GM12873 (cell line): ENCODE measurements at regions not wholly inside any gene's neighbourhood (a gene's known extent, or its start where the extent isn't known, plus 50 kb on each side); places are given as distances from the start of the nearest gene placed in this dataset.

Source experiments
- CTCF ChIP-seq: IDR thresholded peaks from 2 replicates; pipeline ENCODE4 v1.5.1; 2012; ENCODE audit warnings: low read depth, mild to moderate bottlenecking, moderate library complexity, low read length, control low read depth; ENCODE audit not compliant: insufficient read depth; ENCODE audit errors: missing control alignments

- TF ChIP-seq CTCF: no peak
Measured at GRCh38 chr20:21941941-21942805, 236.7 kb downstream of the PAX1 start.

DNA sequence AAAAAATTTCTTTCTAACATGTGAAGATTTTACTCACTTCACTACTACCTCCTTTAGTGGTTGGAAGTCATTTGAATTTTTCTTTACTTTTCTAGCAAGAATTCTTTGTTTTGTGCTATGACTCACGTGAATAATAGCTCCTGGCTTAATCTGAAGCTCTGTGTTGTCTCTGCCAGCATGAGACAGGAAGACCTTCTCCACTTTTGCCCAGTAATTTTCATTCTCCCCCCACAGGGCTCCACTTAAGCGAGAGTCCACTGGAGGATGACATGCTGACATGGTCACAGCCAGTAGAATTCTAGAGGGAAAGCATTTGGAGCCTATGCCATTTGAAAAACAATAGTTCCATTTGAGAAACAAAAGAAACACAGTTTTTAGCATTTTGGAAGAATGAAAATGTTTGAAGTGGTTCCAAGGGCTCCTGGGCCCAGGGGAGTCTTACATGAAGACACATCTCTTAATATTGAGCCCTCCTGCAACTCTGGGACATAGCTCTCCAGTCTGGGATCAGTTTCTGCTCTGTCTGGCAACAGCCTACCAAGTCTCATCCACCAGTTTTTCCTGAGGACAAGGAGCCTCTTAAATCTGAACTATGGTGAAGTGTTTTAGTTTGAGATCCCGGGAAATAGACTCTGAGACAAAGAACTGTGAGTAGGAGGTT is 231.4 kb downstream of the PAX1 start:
- TF ChIP-seq CTCF: no peak

DNA sequence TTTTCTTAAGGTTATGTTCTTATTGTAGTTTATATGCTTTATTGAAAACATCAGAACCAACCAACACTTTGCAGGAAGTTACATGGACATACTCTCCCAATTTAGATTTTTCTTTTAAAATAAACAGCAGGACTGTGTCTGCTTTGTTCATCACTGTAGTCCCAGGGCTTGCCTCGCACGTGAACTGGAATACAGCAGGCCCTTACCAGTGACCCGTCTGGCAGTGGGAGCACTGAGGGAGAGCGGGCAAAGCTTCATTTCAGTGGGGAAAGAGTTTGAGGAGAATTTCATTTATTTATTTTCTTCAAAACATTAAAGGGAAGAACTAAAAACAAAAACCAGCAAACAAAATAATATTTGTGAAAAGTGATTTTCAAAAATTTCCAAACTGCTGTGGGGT is 230.8 kb downstream of the PAX1 start:
- TF ChIP-seq CTCF: no peak

DNA sequence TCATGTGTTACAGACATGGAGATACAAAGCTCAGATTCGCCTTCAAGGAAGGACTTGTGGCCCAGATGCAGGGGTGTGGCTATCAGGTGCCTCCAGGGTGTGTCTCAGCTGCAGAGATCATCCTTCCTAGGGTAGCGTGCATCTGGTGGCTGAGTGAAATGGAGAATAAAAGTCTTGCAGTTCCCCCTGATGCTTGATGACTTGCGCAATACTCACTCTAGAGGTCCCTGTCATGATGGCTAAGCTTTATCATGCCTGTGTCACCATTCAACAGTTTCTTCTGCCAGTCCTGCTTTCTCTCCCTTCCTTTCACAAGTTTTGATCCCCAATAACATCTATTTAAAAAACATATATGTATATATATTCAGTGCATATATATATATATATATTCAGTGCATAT is 228.1 kb downstream of the PAX1 start:
- no peak for TF ChIP-seq CTCF

DNA sequence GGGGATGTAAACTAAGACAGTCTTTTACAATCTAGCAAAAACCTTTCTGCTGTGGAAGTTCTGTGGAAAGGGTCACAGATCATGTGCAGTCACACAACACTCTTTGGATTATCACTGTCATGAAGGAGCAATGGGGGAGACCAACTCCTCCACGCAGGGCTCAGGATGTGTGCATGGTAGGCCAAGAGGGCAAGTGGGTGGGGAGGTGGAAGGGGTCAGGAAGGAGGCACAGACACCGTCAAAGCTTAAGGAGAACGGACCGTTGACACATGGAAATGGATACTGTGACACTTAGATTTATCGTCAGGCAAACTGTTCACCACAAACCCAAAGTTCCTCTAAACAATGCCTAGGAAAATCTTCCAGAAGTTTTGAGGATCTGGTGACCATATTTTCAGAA is 215.8 kb downstream of the PAX1 start:
- TF ChIP-seq CTCF: no peak

- no peak for TF ChIP-seq CTCF
Measured at GRCh38 chr20:21920211-21920610, 214.7 kb downstream of the PAX1 start.

GRCh38 chr20:21918398-21918797 is 212.9 kb downstream of the PAX1 start:
- no peak for TF ChIP-seq CTCF
